Upper lobe of right lung (tissue), 1 donor: ENCODE measurements at regions not wholly inside any gene's neighbourhood (a gene's known extent, or its start where the extent isn't known, plus 50 kb on each side); places are given as distances from the start of the nearest gene placed in this dataset.

Experiments
- ATAC-seq: fragments of 200-7000 bp; cut with Tn5 transposase; one replicate; pipeline ENCODE4 v1.9.1; 2020; ENCODE audit warnings: mild to moderate bottlenecking, moderate library complexity
- DNase-seq: peaks from one replicate; pipeline ENCODE4 v3.0.0-alpha.2; 2020
- H3K27ac ChIP-seq: fragments of 200-600 bp; one replicate; pipeline ENCODE4 v1.8.0; 2022
- H3K27me3 ChIP-seq: fragments of 200-600 bp; one replicate; pipeline ENCODE4 v1.8.0; 2022; ENCODE audit warnings: mild to moderate bottlenecking
- H3K36me3 ChIP-seq: fragments of 200-600 bp; one replicate; pipeline ENCODE4 v1.8.0; 2022
- H3K4me1 ChIP-seq: fragments of 200-600 bp; one replicate; pipeline ENCODE4 v1.8.0; 2022
- H3K4me3 ChIP-seq: fragments of 200-600 bp; one replicate; pipeline ENCODE4 v1.8.0; 2022; ENCODE audit warnings: mild to moderate bottlenecking
- H3K9me3 ChIP-seq: fragments of 200-600 bp; one replicate; pipeline ENCODE4 v1.8.0; 2022
- CTCF ChIP-seq: fragments of 200-600 bp; IDR thresholded peaks from one replicate; pipeline ENCODE4 v1.8.0; 2022; ENCODE audit warnings: antibody characterized with exemption
- intact Hi-C: fragments of 100-400 bp; cut with DNase I; formaldehyde crosslinking; loops from one replicate; pipeline ENCODE4 v1.11.0; 2022
- donor health status: DM: no; HTN: yes; CAD: no; lungs with severe emphysema.

- TF ChIP-seq CTCF = no peak
- no peaks in the 10 kb centered on the region for H3K9me3 ChIP-seq
- no peak overlapping the region for H3K4me3 ChIP-seq
- intact Hi-C loops = no loop called here
- H3K36me3 ChIP-seq = no peaks in the 10 kb centered on the region
- no peaks in the 10 kb centered on the region for H3K27me3 ChIP-seq
- no peak for ATAC-seq
- H3K4me1 ChIP-seq = no peaks in the 10 kb centered on the region
- no peak overlapping the region for H3K27ac ChIP-seq
- DNase-seq = no peak
Observed at GRCh38 chr2:16249246-16250055, 309.1 kb downstream of the MYCN start.

- no peaks in the 10 kb centered on the region for H3K27me3 ChIP-seq
- ATAC-seq = no peak
- H3K36me3 ChIP-seq = no peaks in the 10 kb centered on the region
- H3K27ac ChIP-seq = no peak overlapping the region
- no peak for DNase-seq
- intact Hi-C loops = no loop called here
- no peak overlapping the region for H3K4me3 ChIP-seq
- no peaks in the 10 kb centered on the region for H3K9me3 ChIP-seq
- no peak for TF ChIP-seq CTCF
- no peaks in the 10 kb centered on the region for H3K4me1 ChIP-seq
Observed at GRCh38 chr2:16248571-16249105, 308.3 kb downstream of the MYCN start.

GRCh38 chr2:16247326-16248122 is 307.2 kb downstream of the MYCN start:
- no peak overlapping the region for H3K27ac ChIP-seq
- intact Hi-C loops = no loop called here
- H3K4me1 ChIP-seq = no peaks in the 10 kb centered on the region
- ATAC-seq (peak; percentile 44), DNase-seq (no peak)
- H3K27me3 ChIP-seq = no peaks in the 10 kb centered on the region
- no peaks in the 10 kb centered on the region for H3K36me3 ChIP-seq
- no peaks in the 10 kb centered on the region for H3K9me3 ChIP-seq
- no peak overlapping the region for H3K4me3 ChIP-seq
- TF ChIP-seq CTCF = no peak

GRCh38 chr2:16246911-16247310 is 306.6 kb downstream of the MYCN start:
- intact Hi-C loops = no loop called here
- Histone ChIP-seq H3K27ac (no peak overlapping the region), H3K4me1 (no peaks in the 10 kb centered on the region), H3K36me3 (no peaks in the 10 kb centered on the region), H3K27me3 (no peaks in the 10 kb centered on the region), H3K4me3 (no peak overlapping the region), H3K9me3 (no peaks in the 10 kb centered on the region)
- no peak for ATAC-seq
- no peak for TF ChIP-seq CTCF
- DNase-seq = no peak

- Histone ChIP-seq H3K4me1 (no peaks in the 10 kb centered on the region), H3K9me3 (no peaks in the 10 kb centered on the region), H3K27me3 (no peaks in the 10 kb centered on the region), H3K27ac (no peak overlapping the region), H3K4me3 (no peak overlapping the region), H3K36me3 (no peaks in the 10 kb centered on the region)
- ATAC-seq (no peak), DNase-seq (no peak)
- no peak for TF ChIP-seq CTCF
- intact Hi-C loops = no loop called here
Observed at GRCh38 chr2:16246281-16246850, 306.0 kb downstream of the MYCN start.
